ENCODE measurements at regions not wholly inside any gene's neighbourhood (a gene's known extent, or its start where the extent isn't known, plus 50 kb on each side); places are given as distances from the start of the nearest gene placed in this dataset.

GRCh38 chr16:62546701-62547100, 510.5 kb upstream of the CDH8 start:
- TF ChIP-seq CTCF (IDR thresholded peaks at IDR 0.05) = no peak
- TF ChIP-seq POLR2A (IDR thresholded peaks at IDR 0.05) = no peak

All from prostate gland (tissue), 2 donors.